ENCODE measurements at regions not wholly inside any gene's neighbourhood (a gene's known extent, or its start where the extent isn't known, plus 50 kb on each side); places are given as distances from the start of the nearest gene placed in this dataset.

DNA sequence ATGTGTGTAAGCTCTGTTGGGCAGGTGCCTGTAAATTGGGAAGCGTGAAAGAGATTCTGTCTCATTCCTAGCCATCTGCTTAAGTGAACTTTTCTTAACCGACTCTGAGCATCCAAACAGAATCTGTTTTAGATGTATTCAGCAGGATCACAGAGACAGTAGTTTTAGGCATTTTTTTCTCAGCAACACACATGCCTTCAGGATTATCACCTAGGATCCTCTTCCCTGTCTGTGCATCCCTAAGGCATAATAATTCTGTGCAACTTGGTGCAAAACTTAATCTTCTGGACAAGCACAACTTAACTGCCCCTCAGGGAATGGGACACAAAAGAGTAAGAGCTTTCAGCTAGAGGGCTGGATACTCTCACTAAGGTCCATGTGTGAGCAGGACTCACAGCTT, 284.8 kb downstream of the C7orf25 start:
- H3K27me3 ChIP-seq (ENCODE audit: insufficient read depth, low read length): no peaks in the 10 kb centered on the region
- H3K27ac ChIP-seq (ENCODE audit: low read depth, low read length): no peak overlapping the region
- H3K4me3 ChIP-seq (replicated peaks in 1 of 2; ENCODE audit: low read depth in 1 of 2, low read length in 2 of 2): no peak overlapping the region
- H3K9ac ChIP-seq (ENCODE audit: low read length): no peak overlapping the region
- H3K9me3 ChIP-seq (ENCODE audit: control insufficient read depth in 1 of 2, insufficient read depth in 1 of 2, low read depth in 1 of 2, low read length in 2 of 2): no peaks in the 10 kb centered on the region
- no peaks in the 10 kb centered on the region for H3K79me2 ChIP-seq (ENCODE audit: insufficient read depth, low read length)
- ChIA-PET CTCF (no interaction called here), RAD21 (ENCODE audit: low non-redundant PET in 1 of 2, low total read pairs in 2 of 2, uncharacterized antibody in 2 of 2, unreplicated experiment in 2 of 2) (no interaction called here), POLR2A (no interaction called here)
- DNase-seq (ENCODE audit: low read depth, low spot score) (no peak), ATAC-seq (no peak)
- TF ChIP-seq ZFX (IDR thresholded peaks at IDR 0.05) (no peak), CEBPB (IDR thresholded peaks at IDR 0.05; ENCODE audit: low read depth) (no peak), ZNF274 (IDR thresholded peaks at IDR 0.05; ENCODE audit: low read depth, low read length) (no peak), EZH2phosphoT487 (IDR thresholded peaks at IDR 0.05; ENCODE audit: borderline replicate concordance) (no peak), FOSL1 (IDR thresholded peaks at IDR 0.05; ENCODE audit: low read depth) (no peak), SP1 (IDR thresholded peaks at IDR 0.05; ENCODE audit: low read depth) (no peak), ELF1 (IDR thresholded peaks at IDR 0.05; ENCODE audit: borderline replicate concordance, low read depth) (no peak), RAD21 (IDR thresholded peaks at IDR 0.05; ENCODE audit: low read depth) (no peak), ATF3 (IDR thresholded peaks at IDR 0.05) (no peak), MAX (IDR thresholded peaks at IDR 0.05) (no peak), SRF (IDR thresholded peaks at IDR 0.05; ENCODE audit: low read depth) (no peak), POLR2AphosphoS5 (IDR thresholded peaks at IDR 0.05; ENCODE audit: low read depth, low read length) (no peak), REST (IDR thresholded peaks at IDR 0.05; ENCODE audit: low read depth) (no peak), SIN3A (IDR thresholded peaks at IDR 0.05; ENCODE audit: low read depth) (no peak)
- TF ChIP-seq, protein P1, sequence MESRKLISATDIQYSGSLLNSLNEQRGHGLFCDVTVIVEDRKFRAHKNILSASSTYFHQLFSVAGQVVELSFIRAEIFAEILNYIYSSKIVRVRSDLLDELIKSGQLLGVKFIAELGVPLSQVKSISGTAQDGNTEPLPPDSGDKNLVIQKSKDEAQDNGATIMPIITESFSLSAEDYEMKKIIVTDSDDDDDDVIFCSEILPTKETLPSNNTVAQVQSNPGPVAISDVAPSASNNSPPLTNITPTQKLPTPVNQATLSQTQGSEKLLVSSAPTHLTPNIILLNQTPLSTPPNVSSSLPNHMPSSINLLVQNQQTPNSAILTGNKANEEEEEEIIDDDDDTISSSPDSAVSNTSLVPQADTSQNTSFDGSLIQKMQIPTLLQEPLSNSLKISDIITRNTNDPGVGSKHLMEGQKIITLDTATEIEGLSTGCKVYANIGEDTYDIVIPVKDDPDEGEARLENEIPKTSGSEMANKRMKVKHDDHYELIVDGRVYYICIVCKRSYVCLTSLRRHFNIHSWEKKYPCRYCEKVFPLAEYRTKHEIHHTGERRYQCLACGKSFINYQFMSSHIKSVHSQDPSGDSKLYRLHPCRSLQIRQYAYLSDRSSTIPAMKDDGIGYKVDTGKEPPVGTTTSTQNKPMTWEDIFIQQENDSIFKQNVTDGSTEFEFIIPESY (IDR thresholded peaks at IDR 0.05; ENCODE audit: extremely low read depth, insufficient replicate concordance, low read length): no peak
- H4K20me1 ChIP-seq (ENCODE audit: insufficient read depth): no peaks in the 10 kb centered on the region
- H3K4me2 ChIP-seq (ENCODE audit: low read length): no peak overlapping the region
- BruUV-seq (replicated peaks): no TSS peak
- no peaks in the 10 kb centered on the region for H3K36me3 ChIP-seq (ENCODE audit: control insufficient read depth in 1 of 2, insufficient read depth in 2 of 2, low read length in 2 of 2)
- intact Hi-C loops (cut with micrococcal nuclease): no loop called here
- H2AFZ ChIP-seq (ENCODE audit: low read depth, low read length, poor library complexity, severe bottlenecking): no peak overlapping the region
- no peaks in the 10 kb centered on the region for H3K4me1 ChIP-seq (ENCODE audit: control insufficient read depth in 1 of 2, insufficient read depth in 2 of 2, low read length in 2 of 2)
- no peaks in the 10 kb centered on the region for H3K9me2 ChIP-seq (ENCODE audit: insufficient read depth)
